HUES64 (cell line): ENCODE measurements at regions not wholly inside any gene's neighbourhood (a gene's known extent, or its start where the extent isn't known, plus 50 kb on each side); places are given as distances from the start of the nearest gene placed in this dataset.

Experiments
- H3K27ac ChIP-seq: 2 replicates; pipeline ENCODE4 v1.7.0; 2013; ENCODE audit warnings: low read depth, low read length, inconsistent platforms
- H3K27me3 ChIP-seq: 2 replicates; pipeline ENCODE4 v1.6.1; 2013; ENCODE audit warnings: mild to moderate bottlenecking, low read length; ENCODE audit not compliant: insufficient read depth
- H3K36me3 ChIP-seq: 2 replicates; pipeline ENCODE4 v1.6.1; 2013; ENCODE audit warnings: mild to moderate bottlenecking, low read length; ENCODE audit not compliant: insufficient read depth
- H3K4me1 ChIP-seq: 2 replicates; pipeline ENCODE4 v1.6.1; 2013; ENCODE audit warnings: mild to moderate bottlenecking, low read length, moderate library complexity; ENCODE audit not compliant: insufficient read depth
- H3K4me3 ChIP-seq: 2 replicates; pipeline ENCODE4 v1.5.1; 2013; ENCODE audit warnings: mild to moderate bottlenecking, low read length, moderate library complexity
- H3K9ac ChIP-seq: 2 replicates; pipeline ENCODE4 v1.6.1; 2013; ENCODE audit warnings: mild to moderate bottlenecking, low read depth, low read length
- H3K9me3 ChIP-seq: 2 replicates; pipeline ENCODE4 v1.6.1; 2013; ENCODE audit warnings: low read depth, low read length; ENCODE audit not compliant: insufficient read depth
- whole genome bisulfite sequencing: fragments of 150-250, 120-280 bp; methylation state at CpG from one replicate; pipeline ENCODE4 v1.1.7; 2013; ENCODE audit warnings: missing lambda C conversion rate; 5-methylcytosine and 5-hydroxymethylcytosine counted together

DNA sequence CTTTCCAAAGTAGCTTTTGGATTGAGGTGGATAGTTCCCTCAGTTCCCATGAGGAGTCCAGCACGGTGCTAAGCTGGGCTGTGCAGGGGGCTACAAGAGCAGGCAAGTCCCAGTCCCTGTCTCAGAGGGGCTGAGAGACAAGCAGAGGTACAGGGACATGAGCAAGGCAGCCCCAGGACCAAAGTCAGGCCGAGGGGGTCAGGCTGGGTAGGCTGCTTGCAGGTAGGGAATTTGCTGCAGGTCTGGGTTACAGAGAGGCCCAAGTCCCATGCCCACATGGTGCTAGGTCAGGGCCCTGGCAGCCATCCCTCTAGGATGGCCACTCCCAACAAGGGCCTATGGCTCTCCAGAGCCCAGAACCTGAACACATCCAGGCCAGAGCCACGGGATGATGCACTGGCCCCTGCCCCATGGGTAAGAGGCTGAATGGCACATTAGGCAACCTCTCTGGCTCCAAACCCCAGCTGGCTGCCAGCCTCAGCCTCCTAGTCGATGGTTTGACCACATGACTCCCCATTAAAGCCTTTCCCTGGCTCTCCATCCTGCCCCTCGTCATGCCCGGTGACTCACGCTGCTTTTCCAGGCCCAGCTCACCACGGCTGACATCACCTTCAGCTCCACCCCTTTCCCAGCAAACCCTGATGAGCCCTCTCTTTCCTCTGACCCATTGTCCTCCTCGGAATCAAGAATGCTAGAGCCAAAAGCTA, 83.7 kb downstream of the SDC1 start:
- H3K27me3 ChIP-seq, result no peaks in the 10 kb centered on the region
- H3K4me3 ChIP-seq, result no peak overlapping the region
- H3K9ac ChIP-seq, result no peak overlapping the region
- peaks cover 7% of the 10 kb centered on the region for H3K4me1 ChIP-seq
- H3K27ac ChIP-seq, result no peak overlapping the region
- H3K36me3 ChIP-seq, result no peaks in the 10 kb centered on the region
- no peaks in the 10 kb centered on the region for H3K9me3 ChIP-seq
- 78% methylated on average over 9 of the region's 9 CpGs for WGBS

DNA sequence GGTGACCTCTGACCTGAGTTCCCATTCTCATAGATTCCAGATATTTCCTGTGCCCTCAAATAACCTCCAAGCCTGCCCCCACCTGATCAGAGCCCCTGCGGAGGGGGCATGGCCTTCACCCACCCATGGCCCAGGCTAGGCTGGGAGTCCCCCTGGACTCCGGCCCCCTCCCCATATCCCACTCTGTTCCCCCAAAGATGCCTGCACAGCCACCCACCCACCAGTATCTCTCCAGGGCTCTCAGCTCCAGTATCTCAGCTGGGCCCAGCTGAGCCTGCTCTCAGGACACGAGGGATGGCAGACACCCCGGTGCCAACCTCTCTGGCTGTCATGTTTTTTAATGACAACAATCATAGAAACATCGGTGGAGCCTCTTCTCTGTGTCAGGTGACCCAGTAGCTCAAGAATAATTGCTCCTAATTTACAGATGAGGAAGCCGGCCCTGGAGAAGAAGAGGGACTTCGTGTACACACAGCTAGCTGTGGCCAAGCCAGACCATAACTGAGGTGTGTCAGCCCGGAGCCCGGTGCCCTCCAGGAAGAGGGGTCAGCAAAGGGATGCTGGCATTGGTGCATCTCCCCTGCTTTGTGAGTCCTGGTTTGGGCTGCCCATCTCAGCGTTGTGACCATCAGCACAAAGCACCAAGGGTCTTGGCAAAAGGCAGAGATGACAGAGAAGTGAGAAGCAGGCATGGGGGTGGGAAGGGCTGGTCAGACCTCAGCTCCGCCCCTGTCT, 84.4 kb downstream of the SDC1 start:
- Histone ChIP-seq H3K9ac (no peak overlapping the region), H3K36me3 (no peaks in the 10 kb centered on the region), H3K27me3 (no peaks in the 10 kb centered on the region), H3K4me3 (no peak overlapping the region), H3K27ac (no peak overlapping the region), H3K9me3 (no peaks in the 10 kb centered on the region), H3K4me1 (peaks cover 5% of the 10 kb centered on the region)
- WGBS, result 89% methylated on average over 11 of the region's 11 CpGs

DNA sequence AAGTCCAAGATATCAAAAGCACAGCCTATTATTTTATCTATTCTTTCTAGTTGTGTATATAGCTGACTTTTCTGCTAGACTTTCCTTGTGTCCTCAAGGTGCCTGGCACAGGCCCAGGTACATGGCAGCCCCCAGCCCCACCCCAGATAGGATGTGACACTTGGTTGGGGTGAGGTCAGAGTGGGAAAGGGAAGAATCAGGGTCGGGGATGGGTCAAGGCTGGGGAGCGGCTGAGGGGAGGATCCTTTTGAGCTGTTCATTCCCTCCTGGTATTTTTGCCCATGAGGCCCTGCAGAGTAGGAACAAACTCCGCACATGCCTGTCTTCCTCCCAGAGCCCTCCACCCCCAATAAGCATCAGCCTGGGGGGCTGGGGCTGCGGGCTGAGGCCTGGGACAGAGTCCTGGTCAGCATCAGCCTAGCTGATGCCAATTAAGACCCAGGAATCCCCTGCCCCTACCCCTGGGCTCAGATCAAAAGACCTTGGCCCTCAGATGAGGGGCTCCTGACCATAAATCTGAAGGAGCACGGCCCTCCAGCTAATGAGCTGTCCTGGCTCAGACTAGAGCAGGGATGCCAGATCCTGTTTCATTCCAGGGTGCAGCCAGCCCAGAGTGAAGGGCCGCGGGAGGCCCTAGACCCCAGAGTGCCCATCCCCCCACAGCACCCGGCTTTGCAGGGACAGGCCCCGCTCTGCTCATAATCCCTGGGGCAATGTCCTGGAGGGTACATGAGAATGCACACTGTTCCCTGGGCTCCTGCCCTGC, 85.3 kb downstream of the SDC1 start:
- Histone ChIP-seq H3K4me1 (peaks cover 4% of the 10 kb centered on the region; the same call in 1 of the 2 replicates), H3K9ac (no peak overlapping the region), H3K4me3 (no peak overlapping the region), H3K27ac (no peak overlapping the region), H3K36me3 (no peaks in the 10 kb centered on the region), H3K27me3 (no peaks in the 10 kb centered on the region), H3K9me3 (no peaks in the 10 kb centered on the region)
- WGBS, result 66% methylated on average over 9 of the region's 9 CpGs

DNA sequence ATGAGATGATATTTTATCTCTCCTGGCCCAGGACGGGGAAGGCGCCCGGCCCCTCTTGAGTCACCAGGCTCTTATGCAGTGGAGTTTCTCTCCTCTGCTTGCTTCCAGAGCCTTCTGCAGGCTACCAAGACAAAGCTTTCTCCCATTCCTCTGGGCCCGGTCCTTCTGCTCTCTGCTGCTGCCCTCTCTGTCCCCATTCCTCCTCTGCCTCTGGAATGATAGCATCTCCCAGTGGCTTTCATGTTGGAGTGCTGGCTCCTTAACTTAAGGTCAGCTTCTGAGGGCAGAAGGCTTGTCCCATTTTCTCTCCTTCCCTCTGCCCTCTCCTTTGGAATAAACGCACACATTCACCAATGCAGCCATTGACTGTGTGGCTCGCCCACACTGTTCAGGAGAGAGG, 86.2 kb downstream of the SDC1 start:
- no peaks in the 10 kb centered on the region for H3K9me3 ChIP-seq
- H3K4me1 ChIP-seq, result peaks cover 4% of the 10 kb centered on the region; the same call in 1 of the 2 replicates
- WGBS, result 45% methylated on average over 6 of the region's 6 CpGs
- H3K27me3 ChIP-seq, result no peaks in the 10 kb centered on the region
- no peaks in the 10 kb centered on the region for H3K36me3 ChIP-seq
- H3K9ac ChIP-seq, result no peak overlapping the region
- no peak overlapping the region for H3K4me3 ChIP-seq
- no peak overlapping the region for H3K27ac ChIP-seq

DNA sequence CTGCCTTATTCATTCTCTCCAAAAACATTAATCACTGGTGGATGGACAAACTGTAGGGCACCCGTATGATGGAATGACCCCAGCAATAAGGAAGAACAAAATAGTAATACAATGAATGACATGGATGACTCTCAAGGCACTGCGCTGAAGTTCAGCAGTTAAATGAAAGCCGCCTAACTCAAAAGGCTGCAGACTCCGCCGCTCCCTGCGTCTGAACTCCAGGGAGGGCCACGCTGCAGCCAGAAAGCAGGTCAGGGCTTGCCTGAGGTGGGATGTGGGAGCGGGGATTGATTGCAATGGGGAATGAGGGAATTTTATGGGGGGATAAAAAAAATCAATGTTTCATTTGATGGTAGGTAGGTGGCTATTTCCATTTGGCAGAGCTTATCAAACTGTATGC, 86.5 kb upstream of the LAPTM4A start:
- Histone ChIP-seq H3K36me3 (no peaks in the 10 kb centered on the region), H3K27ac (no peak overlapping the region), H3K27me3 (no peaks in the 10 kb centered on the region), H3K4me3 (no peak overlapping the region), H3K4me1 (peaks cover 4% of the 10 kb centered on the region; the same call in 1 of the 2 replicates), H3K9me3 (no peaks in the 10 kb centered on the region), H3K9ac (no peak overlapping the region)
- 88% methylated on average over 8 of the region's 8 CpGs for WGBS

DNA sequence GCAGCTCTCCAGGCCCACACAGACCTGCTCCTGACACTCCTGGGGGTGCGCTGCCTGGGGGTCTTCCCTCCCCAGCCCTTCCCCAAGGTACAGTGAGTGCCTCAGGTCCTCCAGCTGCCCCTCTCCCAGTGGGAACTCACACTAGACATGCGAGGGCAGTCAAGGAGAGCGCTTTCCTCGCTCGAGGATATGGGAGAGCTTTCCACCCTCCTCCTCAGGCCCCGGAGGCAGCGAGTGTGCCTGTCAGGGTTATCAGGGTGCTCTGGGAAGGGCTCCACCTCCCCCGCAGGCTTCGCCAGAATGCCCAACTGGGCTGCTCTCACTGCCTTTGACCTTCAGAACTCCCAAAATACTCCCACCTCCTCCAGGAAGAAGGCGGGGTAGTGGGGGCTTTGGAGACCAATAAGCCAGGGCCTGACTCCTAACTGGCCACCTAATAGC, 85.7 kb upstream of the LAPTM4A start:
- Histone ChIP-seq H3K36me3 (no peaks in the 10 kb centered on the region), H3K4me1 (peaks cover 4% of the 10 kb centered on the region; the same call in 1 of the 2 replicates), H3K9me3 (no peaks in the 10 kb centered on the region), H3K27ac (no peak overlapping the region), H3K27me3 (no peaks in the 10 kb centered on the region), H3K9ac (no peak overlapping the region), H3K4me3 (no peak overlapping the region)
- WGBS, result 68% methylated on average over 10 of the region's 10 CpGs

DNA sequence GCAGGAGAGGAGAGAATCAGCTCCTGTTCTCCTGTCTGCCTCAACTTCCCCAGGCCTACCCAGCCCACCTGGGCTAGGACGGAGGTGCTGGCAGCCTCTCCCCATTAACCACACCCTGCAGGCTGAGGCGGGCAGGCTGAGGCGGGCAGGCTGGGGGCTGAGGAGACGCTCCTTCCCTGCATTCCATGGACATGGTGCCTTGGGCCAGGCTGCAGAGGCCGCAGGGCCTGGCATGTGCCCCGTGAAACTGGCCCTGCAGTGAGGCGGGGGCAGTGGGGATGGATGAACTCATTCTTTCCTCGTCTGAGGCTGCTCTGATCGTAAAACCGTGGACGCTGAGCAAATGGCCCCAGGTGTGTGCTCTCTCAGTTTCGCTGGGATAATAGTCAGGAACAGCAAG, 84.7 kb upstream of the LAPTM4A start:
- Histone ChIP-seq H3K36me3 (no peaks in the 10 kb centered on the region), H3K9ac (no peak overlapping the region), H3K4me3 (no peak overlapping the region), H3K27ac (no peak overlapping the region), H3K9me3 (no peaks in the 10 kb centered on the region), H3K4me1 (peaks cover 4% of the 10 kb centered on the region; the same call in 1 of the 2 replicates), H3K27me3 (no peaks in the 10 kb centered on the region)
- 76% methylated on average over 12 of the region's 12 CpGs for WGBS

DNA sequence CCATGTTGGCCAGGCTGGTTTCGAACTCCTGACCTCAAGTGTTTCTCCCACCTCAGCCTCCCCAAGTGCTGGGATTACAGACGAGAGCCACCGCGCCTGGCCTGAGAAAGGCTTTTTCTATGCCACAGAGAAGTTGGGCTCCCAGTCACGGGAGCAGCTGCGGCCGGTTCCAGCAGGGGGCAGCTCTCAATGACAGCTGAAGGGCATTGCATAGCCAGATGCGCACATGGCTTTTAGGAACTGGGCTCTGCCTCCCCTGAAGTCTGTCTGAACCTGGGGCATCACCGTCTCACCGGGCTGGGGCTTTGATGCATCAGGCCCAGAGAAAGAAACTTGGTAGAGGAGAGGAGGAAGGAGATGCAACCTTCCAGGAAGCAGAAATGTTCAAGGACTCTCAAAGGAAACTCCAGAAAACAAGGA, 84.2 kb upstream of the LAPTM4A start:
- 24% methylated on average over 10 of the region's 10 CpGs for WGBS
- H3K4me1 ChIP-seq, result peaks cover 4% of the 10 kb centered on the region; the same call in 1 of the 2 replicates
- no peak overlapping the region for H3K4me3 ChIP-seq
- no peaks in the 10 kb centered on the region for H3K27me3 ChIP-seq
- no peaks in the 10 kb centered on the region for H3K36me3 ChIP-seq
- no peak overlapping the region for H3K27ac ChIP-seq
- H3K9ac ChIP-seq, result no peak overlapping the region
- H3K9me3 ChIP-seq, result no peaks in the 10 kb centered on the region

DNA sequence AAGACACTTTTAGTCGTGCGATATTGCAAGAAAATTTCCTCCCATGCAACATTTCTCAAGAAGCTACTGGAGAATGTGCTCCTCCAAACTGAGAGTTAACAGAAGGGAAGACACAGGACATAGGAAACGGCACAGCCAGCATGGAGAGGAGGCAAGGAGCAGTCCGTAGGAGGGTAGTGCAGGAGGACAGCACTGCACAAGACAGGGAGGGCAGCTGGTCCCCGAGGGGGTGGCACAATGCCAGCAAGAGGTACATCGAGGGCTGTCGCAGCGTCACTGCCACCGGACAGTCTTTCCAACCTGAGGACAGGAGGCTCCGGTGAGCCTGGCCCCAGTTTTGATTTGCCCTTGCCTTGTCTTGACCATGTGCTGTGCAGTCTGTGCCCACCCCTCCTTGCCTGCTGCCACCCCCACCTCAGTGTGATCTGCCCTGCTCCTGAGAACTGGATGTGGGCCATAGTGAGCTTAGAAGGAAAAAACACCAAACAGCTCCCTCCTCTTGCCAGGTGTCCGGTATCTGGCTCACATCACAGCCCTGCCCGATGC, 81.6 kb upstream of the LAPTM4A start:
- Histone ChIP-seq H3K27ac (no peak overlapping the region), H3K4me3 (no peak overlapping the region), H3K27me3 (no peaks in the 10 kb centered on the region), H3K36me3 (no peaks in the 10 kb centered on the region), H3K9me3 (no peaks in the 10 kb centered on the region), H3K4me1 (peaks cover 4% of the 10 kb centered on the region; the same call in 1 of the 2 replicates), H3K9ac (no peak overlapping the region)
- WGBS, result 89% methylated on average over 12 of the region's 12 CpGs

DNA sequence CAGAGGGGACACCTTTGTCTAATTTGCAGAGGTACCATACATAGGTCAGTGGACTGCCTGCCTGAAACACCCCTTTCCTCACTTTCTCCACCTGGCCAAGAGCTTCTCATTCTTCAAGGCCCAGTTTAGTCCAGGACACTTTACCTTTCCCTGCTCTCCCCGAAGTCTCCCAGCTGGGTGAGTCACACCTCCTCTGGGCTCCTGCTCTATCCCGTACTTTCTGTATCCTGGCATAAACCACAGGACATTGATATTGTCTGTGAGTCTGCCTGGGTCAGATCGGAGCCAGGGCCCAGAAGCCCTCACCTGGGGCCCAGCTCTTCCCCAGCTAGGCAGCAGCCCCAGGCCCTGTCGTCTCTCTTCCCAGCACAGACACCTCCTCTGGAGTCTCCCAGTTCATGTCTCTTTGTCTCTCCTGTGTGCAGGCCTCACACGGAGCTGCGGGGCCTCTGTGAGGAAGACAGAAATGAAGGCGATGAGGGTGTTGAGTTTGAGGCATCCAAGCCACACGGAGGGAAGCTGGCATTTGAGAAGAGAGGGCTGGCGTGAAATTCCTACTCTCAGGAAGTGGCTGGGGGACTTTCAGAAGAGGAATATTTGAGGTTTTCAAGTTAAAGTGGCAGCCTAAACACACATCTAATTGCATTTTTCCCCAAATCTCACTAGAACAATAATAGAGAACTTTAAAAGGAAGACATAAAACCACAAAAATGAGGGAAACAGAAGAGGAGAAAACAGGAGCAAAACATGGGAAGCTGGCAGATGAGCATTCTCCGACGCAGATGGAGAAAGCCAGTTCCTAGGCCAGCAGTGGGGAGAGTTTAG, 79.6 kb upstream of the LAPTM4A start:
- H3K9me3 ChIP-seq, result no peaks in the 10 kb centered on the region
- 82% methylated on average over 11 of the region's 11 CpGs for WGBS
- no peak overlapping the region for H3K27ac ChIP-seq
- H3K4me1 ChIP-seq, result peaks cover 4% of the 10 kb centered on the region; the same call in 1 of the 2 replicates
- no peak overlapping the region for H3K4me3 ChIP-seq
- H3K27me3 ChIP-seq, result no peaks in the 10 kb centered on the region
- no peak overlapping the region for H3K9ac ChIP-seq
- no peaks in the 10 kb centered on the region for H3K36me3 ChIP-seq
